ENCODE measurements at regions not wholly inside any gene's neighbourhood (a gene's known extent, or its start where the extent isn't known, plus 50 kb on each side); places are given as distances from the start of the nearest gene placed in this dataset.

GRCh38 chr6:2608503-2608902 lies 142.2 kb downstream of the MYLK4 start:
- TF ChIP-seq MEIS1 (CRISPR knock-in tag; IDR thresholded peaks at IDR 0.05; ENCODE audit: borderline replicate concordance) (no peak), YY1 (tag by site-specific recombination; IDR thresholded peaks at IDR 0.05) (no peak), CTCF (tag by site-specific recombination; IDR thresholded peaks at IDR 0.05) (no peak), KLF10 (tag by site-specific recombination; IDR thresholded peaks at IDR 0.05) (no peak), ZNF510 (tag by site-specific recombination; IDR thresholded peaks at IDR 0.05; ENCODE audit: insufficient replicate concordance) (no peak), MYNN (tag by site-specific recombination; IDR thresholded peaks at IDR 0.05; ENCODE audit: borderline replicate concordance) (no peak), ZNF677 (tag by site-specific recombination; IDR thresholded peaks at IDR 0.05) (no peak), ZBTB10 (tag by site-specific recombination; IDR thresholded peaks at IDR 0.05) (no peak), BCL11B (tag by site-specific recombination; IDR thresholded peaks at IDR 0.05; ENCODE audit: low read depth) (no peak), ZBTB8A (tag by site-specific recombination; IDR thresholded peaks at IDR 0.05) (no peak), ZNF639 (tag by site-specific recombination; IDR thresholded peaks at IDR 0.05) (no peak), ZSCAN4 (tag by site-specific recombination; IDR thresholded peaks at IDR 0.05) (no peak), ZNF426 (tag by site-specific recombination; IDR thresholded peaks at IDR 0.05) (no peak)
